Stomach (tissue), 8 donors: ENCODE measurements at regions not wholly inside any gene's neighbourhood (a gene's known extent, or its start where the extent isn't known, plus 50 kb on each side); places are given as distances from the start of the nearest gene placed in this dataset.

Source experiments
- DNase-seq, 2 donors: peaks; one replicate each; pipeline versions ENCODE4 v3.0.0 to v3.0.0-alpha.2; 2013 to 2019
- H3K27ac ChIP-seq, 5 donors: fragments of 200-600 bp in 4 of 5; sonication (generic) in 4 of 5; one replicate each; pipeline ENCODE4 v1.5.1; 2013 to 2019; ENCODE audit warnings: mild to moderate bottlenecking in 1 of 5, moderate library complexity in 1 of 5
- H3K27me3 ChIP-seq, 3 donors: fragments of 200-600 bp; sonication (generic); one replicate each; pipeline ENCODE4 v1.5.1; 2017 to 2019; ENCODE audit warnings: mixed run types in 1 of 3
- H3K36me3 ChIP-seq, 4 donors: fragments of 200-600 bp; sonication (generic); 1 replicate in 3 of 4; 2 replicates in 1 of 4; pipeline ENCODE4 v1.5.1; 2016 to 2019
- H3K4me1 ChIP-seq, 4 donors: fragments of 200-600 bp; sonication (generic); one replicate each; pipeline ENCODE4 v1.5.1; 2016 to 2019
- H3K4me3 ChIP-seq, 4 donors: fragments of 200-600 bp; sonication (generic) in 3 of 4; one replicate each; pipeline ENCODE4 v1.5.1; 2016 to 2019; ENCODE audit warnings: mild to moderate bottlenecking in 1 of 4
- H3K9me3 ChIP-seq, 4 donors: fragments of 200-600 bp; sonication (generic); one replicate each; pipeline ENCODE4 v1.5.1; 2016 to 2019
- EP300 ChIP-seq: sonication (generic); formaldehyde crosslinking; IDR thresholded peaks from one replicate; pipeline ENCODE4 v1.6.1; 2017; ENCODE audit warnings: antibody characterized with exemption
- POLR2A ChIP-seq, 4 donors: fragments of 450-650 bp; IDR thresholded peaks; one replicate each; pipeline ENCODE4 v1.6.1; 2016; ENCODE audit warnings: antibody characterized with exemption in 4 of 4, control low read depth in 2 of 4, mild to moderate bottlenecking in 1 of 4, moderate library complexity in 1 of 4
- POLR2AphosphoS5 ChIP-seq, 3 donors: sonication (generic); formaldehyde crosslinking; IDR thresholded peaks; one replicate each; pipeline ENCODE4 v1.6.1; 2016; ENCODE audit warnings: antibody characterized with exemption in 3 of 3
- WGBS, 5 donors: extraction: QIAGEN DNeasy Blood & Tissue Kit in 3 of 5; methylation state at CpG; one replicate each; pipeline versions ENCODE4 v1.1.5 to v1.1.7; 2013 to 2018; 5-methylcytosine and 5-hydroxymethylcytosine counted together
- intact Hi-C: fragments of 100-400 bp; cut with DNase I; formaldehyde crosslinking; loops from one replicate; pipeline ENCODE4 v1.15.1; 2023; ENCODE audit warnings: low total_unique reads
- TF ChIP-seq, protein P1 (sequence below), 7 experiments: fragments of 450-650 bp in 4 of 7; fragments of 200-600 bp in 3 of 7; sonication (generic) in 3 of 7; IDR thresholded peaks; one replicate each; pipeline ENCODE4 v1.5.1; 2016 to 2019; ENCODE audit warnings: antibody characterized with exemption in 7 of 7, control low read depth in 2 of 7, mild to moderate bottlenecking in 1 of 7
- donor health status: healthy with polysubstance abuse.
- donor health status: Bipolar disorder and iron deficiency.
- donor health status: healthy.

DNA sequence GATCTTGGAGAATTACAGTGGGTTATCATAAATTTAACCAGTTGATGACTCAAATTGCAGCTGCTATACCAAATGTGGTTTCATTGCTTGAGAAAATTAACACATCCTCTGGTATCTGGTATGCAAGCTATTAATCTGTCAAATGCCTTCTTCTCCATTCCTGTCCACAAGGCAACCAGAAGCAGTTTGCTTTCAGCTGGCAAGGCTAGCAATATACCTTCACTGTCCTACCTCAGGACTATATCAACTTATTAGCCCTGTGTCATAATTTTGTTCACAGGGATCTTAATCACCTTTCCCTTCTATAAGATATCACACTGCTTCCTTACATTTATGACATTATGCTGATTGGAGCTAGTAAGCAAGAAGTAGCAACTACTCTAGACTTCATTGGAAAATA lies 110.0 kb upstream of the GPC3 start:
- Histone ChIP-seq H3K27ac (no peak overlapping the region), H3K27me3 (peaks cover 0 to 3% (median 0%) of the 10 kb centered on the region in 3 donors), H3K4me3 (no peak overlapping the region), H3K9me3 (peaks cover 0 to 12% (median 4%) of the 10 kb centered on the region in 4 donors), H3K4me1 (no peaks in the 10 kb centered on the region), H3K36me3 (no peaks in the 10 kb centered on the region)
- TF ChIP-seq EP300 (no peak), POLR2AphosphoS5 (IDR thresholded peaks at IDR 0.05) (no peak), POLR2A (IDR thresholded peaks at IDR 0.05) (no peak)
- TF ChIP-seq, protein P1, sequence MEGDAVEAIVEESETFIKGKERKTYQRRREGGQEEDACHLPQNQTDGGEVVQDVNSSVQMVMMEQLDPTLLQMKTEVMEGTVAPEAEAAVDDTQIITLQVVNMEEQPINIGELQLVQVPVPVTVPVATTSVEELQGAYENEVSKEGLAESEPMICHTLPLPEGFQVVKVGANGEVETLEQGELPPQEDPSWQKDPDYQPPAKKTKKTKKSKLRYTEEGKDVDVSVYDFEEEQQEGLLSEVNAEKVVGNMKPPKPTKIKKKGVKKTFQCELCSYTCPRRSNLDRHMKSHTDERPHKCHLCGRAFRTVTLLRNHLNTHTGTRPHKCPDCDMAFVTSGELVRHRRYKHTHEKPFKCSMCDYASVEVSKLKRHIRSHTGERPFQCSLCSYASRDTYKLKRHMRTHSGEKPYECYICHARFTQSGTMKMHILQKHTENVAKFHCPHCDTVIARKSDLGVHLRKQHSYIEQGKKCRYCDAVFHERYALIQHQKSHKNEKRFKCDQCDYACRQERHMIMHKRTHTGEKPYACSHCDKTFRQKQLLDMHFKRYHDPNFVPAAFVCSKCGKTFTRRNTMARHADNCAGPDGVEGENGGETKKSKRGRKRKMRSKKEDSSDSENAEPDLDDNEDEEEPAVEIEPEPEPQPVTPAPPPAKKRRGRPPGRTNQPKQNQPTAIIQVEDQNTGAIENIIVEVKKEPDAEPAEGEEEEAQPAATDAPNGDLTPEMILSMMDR (IDR thresholded peaks at IDR 0.05): no peak
- no peak for DNase-seq
- intact Hi-C loops: no loop called here

DNA sequence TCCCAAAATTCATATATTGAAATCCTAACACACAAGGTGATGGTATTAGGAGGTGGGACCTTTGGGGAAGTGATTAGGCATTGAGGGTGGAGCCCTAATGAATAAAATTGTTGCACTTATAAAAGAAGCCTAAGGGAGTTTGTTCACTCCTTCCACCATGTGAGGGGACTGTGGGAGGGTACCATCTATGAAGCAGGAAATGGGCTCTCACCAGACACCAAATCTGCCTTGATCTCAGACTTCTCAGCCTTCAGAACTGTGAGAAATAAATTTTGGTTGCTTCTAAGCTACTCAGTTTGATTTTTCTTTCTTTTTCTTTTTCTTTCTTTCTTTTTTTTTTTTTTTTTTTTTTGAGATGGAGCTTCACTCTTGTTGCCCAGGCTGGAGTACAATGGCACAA lies 116.2 kb upstream of the GPC3 start:
- intact Hi-C loops: no loop called here
- peaks cover 0 to 18% (median 8%) of the 10 kb centered on the region in 4 donors for H3K9me3 ChIP-seq
- H3K27me3 ChIP-seq: no peaks in the 10 kb centered on the region
- no peaks in the 10 kb centered on the region for H3K36me3 ChIP-seq
- TF ChIP-seq EP300 (no peak), POLR2AphosphoS5 (IDR thresholded peaks at IDR 0.05) (no peak), POLR2A (IDR thresholded peaks at IDR 0.05) (no peak)
- TF ChIP-seq, protein P1 (IDR thresholded peaks at IDR 0.05): no peak
- no peaks in the 10 kb centered on the region for H3K4me1 ChIP-seq
- H3K4me3 ChIP-seq: no peak overlapping the region
- DNase-seq: no peak
- H3K27ac ChIP-seq: no peak overlapping the region

DNA sequence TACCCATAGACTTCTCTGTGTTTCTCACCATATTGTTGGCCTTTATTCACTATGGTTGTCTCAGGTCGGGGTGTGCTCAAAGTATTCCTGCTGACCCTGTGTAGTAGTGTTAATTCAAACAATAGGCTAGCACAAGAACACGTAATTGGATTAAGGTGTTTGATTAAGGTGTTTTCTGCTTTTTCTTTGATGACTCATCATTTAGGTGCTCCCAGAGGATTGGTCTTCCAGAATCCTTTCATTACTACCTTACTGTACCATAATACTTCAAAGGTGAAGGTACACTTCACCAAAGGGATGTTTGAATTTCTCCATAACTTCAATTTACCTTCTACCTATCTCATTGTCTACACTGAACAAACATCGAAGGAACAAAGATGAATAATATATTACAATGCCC lies 121.7 kb upstream of the CCDC160 start:
- intact Hi-C loops: no loop called here
- Histone ChIP-seq H3K27me3 (peaks cover 0 to 5% (median 0%) of the 10 kb centered on the region in 3 donors), H3K4me1 (no peaks in the 10 kb centered on the region), H3K27ac (no peak overlapping the region), H3K9me3 (peaks cover 0 to 11% (median 3%) of the 10 kb centered on the region in 4 donors), H3K4me3 (no peak overlapping the region), H3K36me3 (no peaks in the 10 kb centered on the region)
- no peak for DNase-seq
- WGBS, 5 donors: 50 to 75% (median 56%) methylated on average over 3 of the region's 3 CpGs
- TF ChIP-seq, protein P1 (IDR thresholded peaks at IDR 0.05): no peak
- no peak for TF ChIP-seq POLR2A (IDR thresholded peaks at IDR 0.05)
- TF ChIP-seq POLR2AphosphoS5 (IDR thresholded peaks at IDR 0.05): no peak
- no peak for TF ChIP-seq EP300

DNA sequence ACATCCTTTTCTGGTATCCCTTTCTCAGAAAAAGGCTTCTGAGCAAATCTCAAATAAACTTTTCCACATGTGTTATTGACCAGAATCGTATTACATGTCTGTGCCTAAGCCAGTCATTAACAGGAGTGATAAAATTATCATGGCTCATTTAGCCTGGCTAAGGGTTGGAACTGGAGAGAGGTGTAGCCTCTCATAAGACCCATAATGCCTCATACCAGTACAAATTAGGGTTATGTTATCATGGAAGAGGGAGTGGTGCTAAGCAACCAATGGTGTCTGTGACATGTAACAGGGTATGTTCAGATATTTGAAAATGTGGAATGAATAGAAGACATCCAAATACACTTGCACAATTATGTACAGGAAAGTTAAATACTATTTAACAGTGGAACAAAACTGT lies 99.6 kb upstream of the CCDC160 start:
- H3K27me3 ChIP-seq: peaks cover 0 to 7% (median 0%) of the 10 kb centered on the region in 3 donors
- no peak for DNase-seq
- H3K4me3 ChIP-seq: no peak overlapping the region
- 38 to 57% (median 50%) methylated on average over 1 of the region's 1 CpG for WGBS, 5 donors
- TF ChIP-seq POLR2A (IDR thresholded peaks at IDR 0.05): no peak
- TF ChIP-seq, protein P1 (IDR thresholded peaks at IDR 0.05): no peak
- H3K9me3 ChIP-seq: no peaks in the 10 kb centered on the region
- H3K36me3 ChIP-seq: no peaks in the 10 kb centered on the region
- H3K27ac ChIP-seq: no peak overlapping the region
- no peaks in the 10 kb centered on the region for H3K4me1 ChIP-seq
- intact Hi-C loops: no loop called here
